ENCODE measurements at regions not wholly inside any gene's neighbourhood (a gene's known extent, or its start where the extent isn't known, plus 50 kb on each side); places are given as distances from the start of the nearest gene placed in this dataset.

GRCh38 chr14:87635442-87635841 is 357.5 kb downstream of the GALC start:
- no peaks in the 10 kb centered on the region for H3K36me3 ChIP-seq (ENCODE audit: control insufficient read depth, insufficient read depth, low read length)
- no peak overlapping the region for H3K27ac Mint-ChIP-seq
- no peak overlapping the region for H3K4me3 ChIP-seq (ENCODE audit: low read length)
- peaks cover 6% of the 10 kb centered on the region for H3K4me1 ChIP-seq (ENCODE audit: control insufficient read depth, insufficient read depth, low read length)
- no peaks in the 10 kb centered on the region for H3K9me3 ChIP-seq (ENCODE audit: control insufficient read depth, low read length)
- no peak for DNase-seq
- no peak overlapping the region for H3K27ac ChIP-seq (ENCODE audit: low read depth, low read length)
- H3K27me3 ChIP-seq (ENCODE audit: control insufficient read depth, insufficient read depth, low read length, poor library complexity, severe bottlenecking), result no peaks in the 10 kb centered on the region
- no peaks in the 10 kb centered on the region for H3K36me3 Mint-ChIP-seq (ENCODE audit: low read depth)
- no peak overlapping the region for H3K9ac ChIP-seq (ENCODE audit: extremely low read depth, low read length, poor library complexity, severe bottlenecking)
- no peaks in the 10 kb centered on the region for H3K9me3 Mint-ChIP-seq
- WGBS, 2 experiments (ENCODE audit: insufficient coverage in 1 of 2, insufficient read length in 1 of 2), result 77 to 90% methylated on average over 3 of the region's 3 CpGs
- H3K27me3 Mint-ChIP-seq (ENCODE audit: insufficient read depth), result no peaks in the 10 kb centered on the region
- H3K4me3 Mint-ChIP-seq, result no peak overlapping the region
- peaks cover 7% of the 10 kb centered on the region for H3K4me1 Mint-ChIP-seq
- TF ChIP-seq, protein P1, sequence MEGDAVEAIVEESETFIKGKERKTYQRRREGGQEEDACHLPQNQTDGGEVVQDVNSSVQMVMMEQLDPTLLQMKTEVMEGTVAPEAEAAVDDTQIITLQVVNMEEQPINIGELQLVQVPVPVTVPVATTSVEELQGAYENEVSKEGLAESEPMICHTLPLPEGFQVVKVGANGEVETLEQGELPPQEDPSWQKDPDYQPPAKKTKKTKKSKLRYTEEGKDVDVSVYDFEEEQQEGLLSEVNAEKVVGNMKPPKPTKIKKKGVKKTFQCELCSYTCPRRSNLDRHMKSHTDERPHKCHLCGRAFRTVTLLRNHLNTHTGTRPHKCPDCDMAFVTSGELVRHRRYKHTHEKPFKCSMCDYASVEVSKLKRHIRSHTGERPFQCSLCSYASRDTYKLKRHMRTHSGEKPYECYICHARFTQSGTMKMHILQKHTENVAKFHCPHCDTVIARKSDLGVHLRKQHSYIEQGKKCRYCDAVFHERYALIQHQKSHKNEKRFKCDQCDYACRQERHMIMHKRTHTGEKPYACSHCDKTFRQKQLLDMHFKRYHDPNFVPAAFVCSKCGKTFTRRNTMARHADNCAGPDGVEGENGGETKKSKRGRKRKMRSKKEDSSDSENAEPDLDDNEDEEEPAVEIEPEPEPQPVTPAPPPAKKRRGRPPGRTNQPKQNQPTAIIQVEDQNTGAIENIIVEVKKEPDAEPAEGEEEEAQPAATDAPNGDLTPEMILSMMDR (conservative IDR thresholded peaks at IDR 0.05), result no peak

DNA sequence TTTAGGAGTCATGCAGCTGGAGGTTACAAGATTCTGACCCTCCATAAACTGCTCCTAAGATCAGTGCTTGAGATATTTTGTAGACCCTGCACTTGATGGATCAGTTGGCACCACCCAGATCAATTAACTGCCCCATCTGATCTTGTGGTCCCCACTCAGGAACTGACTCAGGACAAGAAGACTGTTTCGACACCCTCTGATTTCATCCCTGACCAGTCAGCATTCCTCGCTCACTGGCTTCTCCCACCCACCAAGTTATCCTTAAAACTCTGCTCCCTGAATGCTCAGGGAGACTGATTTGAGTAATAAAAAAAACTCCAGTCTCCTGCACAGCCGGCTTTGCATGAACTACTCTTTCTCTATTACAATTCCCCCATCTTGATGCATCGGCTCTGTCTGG is 360.2 kb downstream of the GALC start:
- H3K4me3 ChIP-seq (ENCODE audit: low read length), result no peak overlapping the region
- 86 to 100% methylated on average over 1 to 4 of the region's 4 CpGs for WGBS, 2 experiments (ENCODE audit: insufficient coverage in 1 of 2, insufficient read length in 1 of 2)

GRCh38 chr14:87630846-87631245 is 362.1 kb downstream of the GALC start:
- H3K27ac ChIP-seq (ENCODE audit: low read depth, low read length), result no peak overlapping the region
- H3K4me3 Mint-ChIP-seq, result no peak overlapping the region
- H3K27ac Mint-ChIP-seq, result no peak overlapping the region
- H3K27me3 ChIP-seq (ENCODE audit: control insufficient read depth, insufficient read depth, low read length, poor library complexity, severe bottlenecking), result no peaks in the 10 kb centered on the region
- H3K27me3 Mint-ChIP-seq (ENCODE audit: insufficient read depth), result no peaks in the 10 kb centered on the region
- H3K4me1 Mint-ChIP-seq, result peaks cover 10% of the 10 kb centered on the region
- H3K9me3 ChIP-seq (ENCODE audit: control insufficient read depth, low read length), result no peaks in the 10 kb centered on the region
- H3K9me3 Mint-ChIP-seq, result no peaks in the 10 kb centered on the region
- peaks cover 3% of the 10 kb centered on the region for H3K4me1 ChIP-seq (ENCODE audit: control insufficient read depth, insufficient read depth, low read length)
- WGBS, 2 experiments (ENCODE audit: insufficient coverage in 1 of 2, insufficient read length in 1 of 2), result 79 to 80% methylated on average over 4 of the region's 4 CpGs
- H3K9ac ChIP-seq (ENCODE audit: extremely low read depth, low read length, poor library complexity, severe bottlenecking), result no peak overlapping the region
- no peaks in the 10 kb centered on the region for H3K36me3 ChIP-seq (ENCODE audit: control insufficient read depth, insufficient read depth, low read length)
- DNase-seq, result no peak
- no peaks in the 10 kb centered on the region for H3K36me3 Mint-ChIP-seq (ENCODE audit: low read depth)
- TF ChIP-seq, protein P1 (conservative IDR thresholded peaks at IDR 0.05), result no peak
- H3K4me3 ChIP-seq (ENCODE audit: low read length), result no peak overlapping the region

More for the DNA sequence above, 360.2 kb downstream of the GALC start:
- Histone ChIP-seq H3K27ac (ENCODE audit: low read depth, low read length) (no peak overlapping the region), H3K36me3 (ENCODE audit: control insufficient read depth, insufficient read depth, low read length) (no peaks in the 10 kb centered on the region), H3K9ac (ENCODE audit: extremely low read depth, low read length, poor library complexity, severe bottlenecking) (no peak overlapping the region), H3K27me3 (ENCODE audit: control insufficient read depth, insufficient read depth, low read length, poor library complexity, severe bottlenecking) (no peaks in the 10 kb centered on the region), H3K4me1 (ENCODE audit: control insufficient read depth, insufficient read depth, low read length) (peaks cover 3% of the 10 kb centered on the region), H3K9me3 (ENCODE audit: control insufficient read depth, low read length) (no peaks in the 10 kb centered on the region)
- Mint-ChIP-seq H3K27ac (no peak overlapping the region), H3K27me3 (ENCODE audit: insufficient read depth) (no peaks in the 10 kb centered on the region), H3K9me3 (no peaks in the 10 kb centered on the region), H3K4me3 (no peak overlapping the region), H3K4me1 (peaks cover 10% of the 10 kb centered on the region), H3K36me3 (ENCODE audit: low read depth) (no peaks in the 10 kb centered on the region)
- no peak for DNase-seq
- TF ChIP-seq, protein P1 (conservative IDR thresholded peaks at IDR 0.05), result no peak

Measured in endodermal cell (in vitro differentiated cells).